Fibroblast of pulmonary artery (primary cell): ENCODE measurements at regions not wholly inside any gene's neighbourhood (a gene's known extent, or its start where the extent isn't known, plus 50 kb on each side); places are given as distances from the start of the nearest gene placed in this dataset.

Experiments used
- DNase-seq: peaks from one replicate; pipeline ENCODE4 v3.0.0-alpha.2; 2010; ENCODE audit warnings: low read depth
- H3K4me3 ChIP-seq: replicated peaks from 2 replicates; pipeline ENCODE4 v1.5.1; 2011; ENCODE audit warnings: low read depth, mild to moderate bottlenecking, control low read depth, low read length, moderate library complexity
- TF ChIP-seq, protein P1 (sequence below): IDR thresholded peaks from 2 replicates; pipeline ENCODE4 v1.5.1; 2011; ENCODE audit warnings: mild to moderate bottlenecking, control low read depth, low read length, inconsistent platforms; ENCODE audit errors: missing control alignments

DNA sequence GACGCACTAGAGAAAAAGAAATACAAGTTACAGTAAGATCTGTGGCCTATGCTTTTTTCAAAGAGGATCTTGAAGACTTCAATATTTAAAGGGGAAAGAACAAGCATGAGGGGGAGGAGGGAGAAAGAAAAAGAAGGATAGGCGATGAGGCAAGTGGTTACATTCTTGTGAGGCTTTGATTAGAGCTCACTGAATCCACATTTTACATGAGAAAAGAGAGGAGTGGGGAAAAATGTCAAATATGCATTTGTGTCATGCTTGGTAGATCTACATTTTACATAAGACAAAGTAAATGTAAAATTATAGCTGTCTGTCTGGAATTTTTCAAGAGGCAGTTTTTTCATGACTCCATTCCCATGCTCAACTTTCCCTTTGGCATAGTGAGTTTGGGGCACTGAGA is 965.9 kb downstream of the FSTL5 start:
- H3K4me3 ChIP-seq, result no peak overlapping the region
- DNase-seq, result no peak

DNA sequence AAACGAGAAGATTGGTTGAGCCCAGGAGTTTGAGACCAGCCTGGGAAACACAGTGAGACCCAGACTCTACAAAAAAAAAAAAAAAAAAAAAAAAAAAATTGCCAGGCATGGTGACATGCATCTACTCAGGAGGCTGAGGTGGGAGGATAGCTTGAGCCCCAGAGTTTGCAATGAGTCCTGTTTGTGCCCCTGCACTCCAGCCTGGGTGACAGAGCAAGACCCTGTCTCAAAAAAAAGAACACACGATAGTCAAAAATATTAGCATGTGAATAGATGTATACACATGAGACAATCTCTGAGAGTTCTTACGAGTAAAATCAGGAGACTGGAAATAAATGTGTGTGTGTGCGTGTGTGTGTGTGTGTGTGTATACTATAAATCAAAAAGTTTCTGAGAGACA is 966.3 kb downstream of the FSTL5 start:
- DNase-seq, result no peak
- TF ChIP-seq, protein P1, sequence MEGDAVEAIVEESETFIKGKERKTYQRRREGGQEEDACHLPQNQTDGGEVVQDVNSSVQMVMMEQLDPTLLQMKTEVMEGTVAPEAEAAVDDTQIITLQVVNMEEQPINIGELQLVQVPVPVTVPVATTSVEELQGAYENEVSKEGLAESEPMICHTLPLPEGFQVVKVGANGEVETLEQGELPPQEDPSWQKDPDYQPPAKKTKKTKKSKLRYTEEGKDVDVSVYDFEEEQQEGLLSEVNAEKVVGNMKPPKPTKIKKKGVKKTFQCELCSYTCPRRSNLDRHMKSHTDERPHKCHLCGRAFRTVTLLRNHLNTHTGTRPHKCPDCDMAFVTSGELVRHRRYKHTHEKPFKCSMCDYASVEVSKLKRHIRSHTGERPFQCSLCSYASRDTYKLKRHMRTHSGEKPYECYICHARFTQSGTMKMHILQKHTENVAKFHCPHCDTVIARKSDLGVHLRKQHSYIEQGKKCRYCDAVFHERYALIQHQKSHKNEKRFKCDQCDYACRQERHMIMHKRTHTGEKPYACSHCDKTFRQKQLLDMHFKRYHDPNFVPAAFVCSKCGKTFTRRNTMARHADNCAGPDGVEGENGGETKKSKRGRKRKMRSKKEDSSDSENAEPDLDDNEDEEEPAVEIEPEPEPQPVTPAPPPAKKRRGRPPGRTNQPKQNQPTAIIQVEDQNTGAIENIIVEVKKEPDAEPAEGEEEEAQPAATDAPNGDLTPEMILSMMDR, result no peak
- H3K4me3 ChIP-seq, result no peak overlapping the region

More for the DNA sequence above, 965.9 kb downstream of the FSTL5 start:
- TF ChIP-seq, protein P1, result no peak

DNA sequence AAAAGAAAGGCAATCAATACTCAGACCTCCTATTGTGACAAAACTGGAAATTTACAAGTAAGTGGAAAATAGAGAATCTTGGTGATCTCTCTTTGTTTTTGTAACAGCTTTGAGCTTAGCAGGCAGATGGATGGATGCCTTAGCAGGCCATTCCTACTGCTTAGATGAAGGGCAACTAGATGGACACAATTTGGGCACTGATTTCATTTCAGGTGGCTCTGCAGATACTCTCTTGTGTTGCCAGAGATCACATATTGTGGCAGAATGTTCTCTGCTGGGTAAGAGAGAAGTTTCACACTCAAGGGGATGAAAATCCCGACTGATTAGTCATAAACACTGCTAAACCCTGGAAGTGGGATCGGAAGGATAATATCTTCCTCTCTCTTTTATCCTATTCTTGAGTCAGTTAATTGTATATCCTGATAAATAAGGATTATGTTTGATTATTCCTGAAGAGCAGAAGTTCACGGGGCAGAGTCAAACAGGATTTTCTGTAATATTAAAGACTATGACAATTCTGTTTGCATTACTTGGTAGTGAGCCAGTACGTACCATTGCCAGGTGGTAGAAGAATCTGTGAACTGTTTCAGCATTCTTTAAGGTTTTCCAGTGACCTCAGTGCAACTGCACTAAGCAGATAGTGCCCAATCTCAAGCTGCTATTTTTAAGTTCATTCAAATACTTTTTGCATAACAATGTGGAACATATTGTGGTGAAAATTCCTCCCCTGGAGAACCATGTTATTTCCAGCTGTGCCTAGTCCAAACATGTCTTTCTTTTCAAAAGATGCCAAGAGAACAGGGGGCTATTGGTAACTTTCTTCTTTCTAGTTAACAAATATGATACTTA is 974.3 kb downstream of the FSTL5 start:
- TF ChIP-seq, protein P1, result no peak
- no peak for DNase-seq
- no peak overlapping the region for H3K4me3 ChIP-seq

DNA sequence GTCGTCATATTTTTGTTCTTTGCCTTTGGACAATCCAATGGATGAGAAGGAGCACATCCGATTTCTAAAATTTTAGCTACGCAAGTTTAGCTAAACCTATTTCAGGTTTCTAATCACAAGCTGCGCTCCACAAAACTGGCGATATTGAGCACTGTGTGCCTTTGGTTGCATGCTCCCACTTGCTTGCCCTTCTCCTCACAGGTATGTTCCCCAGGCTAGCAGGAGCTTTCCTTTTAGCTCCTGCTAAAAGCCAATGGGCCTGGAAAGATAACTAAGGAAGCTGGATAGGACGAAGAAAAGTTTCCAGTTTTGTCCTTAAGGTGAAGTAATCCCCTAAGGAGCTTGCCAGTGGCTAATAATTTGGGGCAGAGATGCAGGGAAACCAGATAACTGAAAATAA is 975.2 kb downstream of the FSTL5 start:
- TF ChIP-seq, protein P1, result no peak
- no peak overlapping the region for H3K4me3 ChIP-seq
- no peak for DNase-seq

DNA sequence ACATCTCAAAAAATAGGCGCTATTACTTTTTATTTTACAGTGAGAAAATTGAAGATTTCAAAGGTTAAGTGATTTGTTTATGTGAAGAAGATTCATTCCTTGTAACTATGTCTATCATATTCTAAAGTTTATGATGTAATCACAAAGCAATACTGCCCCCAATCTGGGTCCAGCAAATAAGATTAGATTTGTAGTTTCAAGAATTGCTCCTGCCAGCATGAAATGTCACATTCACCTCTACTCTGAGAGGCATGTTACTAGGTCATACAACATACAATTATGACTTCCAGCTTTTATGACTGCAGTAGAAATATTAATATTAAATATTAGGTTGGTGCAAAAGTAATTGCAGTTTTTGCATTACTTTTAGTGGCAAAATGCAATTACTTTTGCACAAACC is 976.2 kb downstream of the FSTL5 start:
- TF ChIP-seq, protein P1, result no peak
- H3K4me3 ChIP-seq, result no peak overlapping the region
- no peak for DNase-seq

DNA sequence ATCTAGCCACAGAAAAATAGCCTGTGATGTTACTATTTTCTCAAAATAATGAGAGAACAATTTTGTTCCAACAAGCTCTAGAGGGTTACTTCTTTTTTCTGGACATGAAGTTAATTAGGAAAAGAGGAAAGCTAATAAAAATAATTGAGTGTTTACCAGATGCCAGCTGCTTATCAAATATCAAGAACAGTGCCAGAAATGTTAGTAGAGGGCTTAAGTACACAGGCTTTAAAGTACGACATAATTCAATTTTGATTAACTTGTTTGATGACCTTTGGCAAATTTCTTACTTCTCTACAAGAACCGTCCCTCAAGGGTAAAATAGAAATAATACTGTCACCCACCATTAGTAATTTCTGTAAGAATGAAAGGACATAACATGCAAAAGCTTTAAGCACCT is 977.0 kb downstream of the FSTL5 start:
- DNase-seq, result no peak
- TF ChIP-seq, protein P1, result no peak
- no peak overlapping the region for H3K4me3 ChIP-seq

DNA sequence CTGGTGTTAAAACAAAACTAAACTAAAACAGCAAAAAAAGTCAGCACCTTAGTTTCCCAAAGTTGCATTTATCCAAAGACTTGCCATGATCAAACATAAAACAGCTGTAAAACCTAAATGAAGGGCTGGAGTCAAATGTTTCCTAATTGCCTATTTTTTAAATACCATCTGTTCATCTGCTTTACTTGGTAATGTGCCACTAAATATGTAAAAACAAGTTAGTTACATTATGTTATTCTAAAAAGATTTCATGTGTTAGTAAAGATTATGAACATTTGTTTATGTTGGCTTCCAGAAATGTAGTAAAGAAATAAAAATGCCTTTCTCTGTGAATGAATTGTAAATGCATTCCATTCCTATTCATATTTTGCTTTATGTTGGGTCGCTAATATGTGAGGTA is 977.8 kb downstream of the FSTL5 start:
- no peak overlapping the region for H3K4me3 ChIP-seq
- TF ChIP-seq, protein P1, result no peak
- DNase-seq, result no peak
